ENCODE measurements at regions not wholly inside any gene's neighbourhood (a gene's known extent, or its start where the extent isn't known, plus 50 kb on each side); places are given as distances from the start of the nearest gene placed in this dataset.

- no peak for TF ChIP-seq EZH2 (IDR thresholded peaks at IDR 0.05; ENCODE audit: borderline replicate concordance, low read length)
- no peak for TF ChIP-seq CTCF (conservative IDR thresholded peaks at IDR 0.05 in 1 of 2, IDR thresholded peaks at IDR 0.05 in 1 of 2; ENCODE audit: extremely low read depth in 1 of 2, insufficient read depth in 1 of 2, low read depth in 1 of 2, low read length in 2 of 2)
Measured at GRCh38 chr20:51174536-51174935, 151.6 kb upstream of the KCNG1 start.

All from mammary epithelial cell (primary cell).